GM12891 (cell line): ENCODE measurements at regions not wholly inside any gene's neighbourhood (a gene's known extent, or its start where the extent isn't known, plus 50 kb on each side); places are given as distances from the start of the nearest gene placed in this dataset.

ENCODE experiments used
- POLR2A ChIP-seq: IDR thresholded peaks from 2 replicates; pipeline ENCODE4 v1.6.1; 2011; ENCODE audit warnings: low read depth, low read length, control low read depth
- POLR2AphosphoS5 ChIP-seq: IDR thresholded peaks from 2 replicates; pipeline ENCODE4 v1.6.1; 2011; ENCODE audit warnings: low read depth, low read length, control low read depth
- SPI1 ChIP-seq: IDR thresholded peaks from 2 replicates; pipeline ENCODE4 v1.6.1; 2011; ENCODE audit warnings: low read depth, low read length, control low read depth
- TAF1 ChIP-seq: IDR thresholded peaks from 2 replicates; pipeline ENCODE4 v1.6.1; 2011; ENCODE audit warnings: low read depth, low read length, control low read depth

GRCh38 chr20:19838468-19838867 is 80.4 kb downstream of the RIN2 start:
- TF ChIP-seq POLR2A (no peak), POLR2AphosphoS5 (no peak), TAF1 (no peak), SPI1 (no peak)
